H1 (cell line): ENCODE measurements at regions not wholly inside any gene's neighbourhood (a gene's known extent, or its start where the extent isn't known, plus 50 kb on each side); places are given as distances from the start of the nearest gene placed in this dataset.

Experiments used
- CTCF ChIP-seq, 3 experiments: IDR thresholded peaks; 1 replicate in 2 of 3; 2 replicates in 1 of 3; pipeline versions ENCODE4 v1.5.1 to v1.6.1; 2011; ENCODE audit warnings: low read length in 3 of 3, mild to moderate bottlenecking in 3 of 3, inconsistent platforms in 2 of 3, low read depth in 1 of 3, moderate library complexity in 1 of 3; ENCODE audit not compliant: insufficient read depth in 1 of 3; ENCODE audit errors: control extremely low read depth in 1 of 3
- POLR2A ChIP-seq, 2 experiments: IDR thresholded peaks; 1 replicate in 1 of 2; 2 replicates in 1 of 2; pipeline ENCODE4 v1.6.1; 2011; ENCODE audit warnings: low read depth in 2 of 2, low read length in 2 of 2, mild to moderate bottlenecking in 2 of 2; ENCODE audit errors: control extremely low read depth in 1 of 2

- TF ChIP-seq CTCF (IDR thresholded peaks at IDR 0.05; ENCODE audit: control extremely low read depth in 1 of 3, insufficient read depth in 1 of 3, low read depth in 1 of 3, low read length in 3 of 3) (no peak), POLR2A (IDR thresholded peaks at IDR 0.05; ENCODE audit: control extremely low read depth in 1 of 2, low read depth in 2 of 2, low read length in 2 of 2) (no peak)
Observed at GRCh38 chr1:212507369-212507768, 74.6 kb downstream of the NENF start.
